Posterior vena cava (tissue), 2 donors: ENCODE measurements at regions not wholly inside any gene's neighbourhood (a gene's known extent, or its start where the extent isn't known, plus 50 kb on each side); places are given as distances from the start of the nearest gene placed in this dataset.
"Not testable (repeated sequence)": the region's sequence is repeated elsewhere in the genome, so short reads cannot be mapped to it uniquely, and the experiment has no call there.

Experiments used
- DNase-seq: peaks from one replicate; pipeline ENCODE4 v3.0.0-alpha.2; 2020; ENCODE audit warnings: low spot score
- intact Hi-C, 2 donors: fragments of 100-400 bp; cut with DNase I; formaldehyde crosslinking; loops; one replicate each; pipeline versions ENCODE4 v1.14.1 to v1.14.2; 2022 to 2023
- donor health status: DM: yes; HTN: yes; CAD: no.
- donor health status: DM: yes; HTN: yes; CAD: no.

GRCh38 chr4:114384629-114385028 lies 214.0 kb upstream of the UGT8 start:
- intact Hi-C loops, result no loop called here
- no peak for DNase-seq

GRCh38 chr4:114385195-114385985 lies 213.2 kb upstream of the UGT8 start:
- no peak for DNase-seq
- intact Hi-C loops, result no loop called here

GRCh38 chr4:114386637-114387233 lies 211.9 kb upstream of the UGT8 start:
- DNase-seq, result no peak
- intact Hi-C loops, result no loop called here

- DNase-seq, result no peak
- intact Hi-C loops, result no loop called here
Observed at GRCh38 chr4:114389070-114389685, 209.4 kb upstream of the UGT8 start.

DNA sequence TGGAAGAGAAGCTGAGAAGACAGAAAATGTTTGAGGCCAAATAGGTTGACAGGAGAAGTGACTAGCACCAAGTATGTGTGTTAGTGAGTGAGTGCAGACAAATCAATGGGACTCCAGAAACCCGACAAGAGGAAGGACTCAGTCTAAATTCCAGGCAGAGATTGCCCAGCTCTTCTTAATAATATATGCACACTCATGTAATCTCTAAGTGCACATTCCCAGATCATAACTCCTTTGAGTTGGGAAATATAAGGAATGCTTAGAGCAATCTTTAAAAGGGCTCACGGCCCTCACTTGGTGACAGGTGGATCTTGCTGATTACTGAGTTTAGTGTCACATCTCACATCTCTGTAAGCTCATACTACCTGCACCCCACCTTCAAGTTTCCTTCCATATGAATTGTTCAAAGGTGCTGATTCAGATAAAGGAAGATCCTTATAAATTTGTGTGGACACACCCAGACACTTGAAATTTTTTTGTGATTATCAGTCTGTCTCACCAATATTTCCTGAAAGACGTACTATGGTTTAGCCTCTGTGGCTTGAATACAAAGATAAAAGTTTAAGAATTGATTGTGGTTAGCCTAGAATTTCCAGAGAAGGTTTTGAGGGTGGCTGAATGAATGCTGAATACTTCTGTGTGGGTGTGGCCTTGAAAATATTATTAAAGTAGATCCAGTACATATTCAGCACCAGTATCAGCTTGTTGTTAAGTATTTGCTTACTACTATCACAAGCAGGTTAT lies 205.1 kb upstream of the UGT8 start:
- intact Hi-C loops, result no loop called here
- DNase-seq, result no peak

- intact Hi-C loops, result no loop called here
- no peak for DNase-seq
Observed at GRCh38 chr4:114396808-114397207, 201.8 kb upstream of the UGT8 start.

DNA sequence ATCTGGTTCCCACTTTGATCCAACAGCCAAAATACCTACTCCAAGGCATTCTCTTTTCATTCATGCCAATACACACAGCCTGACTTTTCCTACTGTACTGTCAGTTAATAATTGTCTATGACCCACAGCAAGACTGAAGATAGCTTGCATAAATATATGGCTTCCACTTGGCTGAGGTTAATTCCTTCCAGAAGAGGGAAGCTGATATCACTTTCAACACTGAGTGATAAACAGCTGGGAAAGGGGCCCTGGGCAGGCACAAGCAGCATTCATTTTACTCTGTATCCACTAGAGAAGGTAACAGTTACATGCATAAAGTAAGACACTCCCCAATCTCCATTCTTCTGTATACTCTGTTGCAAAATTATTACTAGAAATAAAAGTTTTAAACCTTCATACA lies 200.2 kb upstream of the UGT8 start:
- intact Hi-C loops, result no loop called here
- no peak for DNase-seq

DNA sequence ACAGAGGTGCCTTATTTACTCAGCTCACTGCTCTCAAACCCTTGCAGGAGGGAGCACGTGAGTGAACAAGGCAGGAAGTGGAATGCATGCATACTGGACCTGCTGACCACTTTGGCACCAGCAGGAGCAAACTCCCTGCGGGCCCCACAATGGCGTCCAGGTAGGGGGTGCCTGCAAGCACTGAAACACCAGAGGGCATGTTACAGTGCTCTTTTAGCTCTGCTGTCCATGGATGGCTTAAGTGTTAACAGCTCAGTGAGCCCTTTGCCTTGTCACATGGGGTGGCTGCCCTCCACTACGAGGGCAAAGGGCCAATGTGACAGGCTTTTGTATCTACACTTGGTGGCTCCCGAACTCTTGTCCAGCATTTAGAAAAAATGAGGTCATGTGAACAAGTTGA lies 199.5 kb upstream of the UGT8 start:
- DNase-seq, result no peak
- intact Hi-C loops, result no loop called here

GRCh38 chr4:114400531-114400930 lies 198.1 kb upstream of the UGT8 start:
- intact Hi-C loops, result no loop called here
- DNase-seq, result no peak

- DNase-seq, result no peak
- intact Hi-C loops, result no loop called here
Observed at GRCh38 chr4:114401483-114401882, 197.1 kb upstream of the UGT8 start.

DNA sequence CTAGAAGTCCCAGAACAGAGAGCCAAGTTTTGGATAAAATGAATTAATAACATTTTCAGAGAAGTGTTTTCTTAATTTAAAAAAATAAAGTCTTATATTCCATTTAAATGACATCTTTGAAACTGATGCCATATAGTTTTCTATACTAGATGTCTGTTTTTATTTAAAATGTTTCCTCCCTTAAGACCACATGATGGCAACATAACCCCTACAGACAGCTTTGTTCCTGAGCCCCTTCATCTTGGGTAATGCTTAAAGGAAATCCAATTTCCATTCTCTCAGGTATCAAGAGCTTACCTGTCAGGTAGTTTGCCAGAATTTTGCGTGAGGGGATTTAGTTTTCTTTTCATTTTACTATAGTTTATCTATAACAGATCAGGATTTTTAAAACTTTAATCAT lies 181.4 kb upstream of the UGT8 start:
- intact Hi-C loops, result no loop called here
- DNase-seq, result no peak

DNA sequence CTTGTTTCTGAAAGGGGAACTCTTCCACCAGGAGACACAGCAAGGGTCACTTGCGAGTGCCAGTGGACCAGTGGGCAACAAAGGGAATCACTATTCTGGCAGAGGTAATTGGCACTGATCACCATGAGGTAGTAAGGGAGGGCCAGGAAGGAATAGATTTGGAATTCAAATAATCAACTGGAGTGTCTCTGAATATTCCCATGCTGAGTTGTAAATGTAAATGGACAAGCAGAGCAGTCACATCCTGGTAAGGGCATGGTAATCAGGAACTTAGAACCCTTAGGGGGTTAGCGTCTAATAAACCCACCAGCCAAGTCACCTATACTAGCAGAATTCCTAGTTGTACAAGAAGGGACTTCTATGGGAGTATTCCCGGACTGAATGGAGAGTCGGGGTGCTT lies 178.5 kb upstream of the UGT8 start:
- no peak for DNase-seq
- intact Hi-C loops, result no loop called here

GRCh38 chr4:114423582-114423981 lies 175.0 kb upstream of the UGT8 start:
- intact Hi-C loops, result no loop called here
- no peak for DNase-seq

DNA sequence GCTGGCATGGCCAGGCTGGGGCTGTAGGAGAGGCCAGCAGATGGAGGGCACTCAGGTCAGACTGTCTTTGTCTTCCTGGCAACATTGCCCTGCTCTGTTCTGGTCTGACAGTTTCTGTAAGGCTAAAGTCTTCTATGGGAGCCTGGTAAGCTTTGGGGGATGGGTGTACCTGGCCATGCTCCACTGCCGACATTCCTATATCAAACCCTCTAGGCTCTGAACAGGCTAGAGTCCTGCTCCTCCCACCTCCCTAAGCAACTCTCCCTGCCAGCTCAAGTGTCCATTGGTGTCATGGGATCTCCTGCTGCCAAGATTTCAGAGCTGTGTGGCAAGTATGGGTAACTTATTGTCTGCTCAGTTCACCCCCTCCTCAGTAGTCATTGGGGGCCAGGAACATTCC lies 163.5 kb upstream of the UGT8 start:
- intact Hi-C loops, result no loop called here
- no peak for DNase-seq

- intact Hi-C loops, result no loop called here
Observed at GRCh38 chr4:114442856-114443255, 155.8 kb upstream of the UGT8 start.

DNA sequence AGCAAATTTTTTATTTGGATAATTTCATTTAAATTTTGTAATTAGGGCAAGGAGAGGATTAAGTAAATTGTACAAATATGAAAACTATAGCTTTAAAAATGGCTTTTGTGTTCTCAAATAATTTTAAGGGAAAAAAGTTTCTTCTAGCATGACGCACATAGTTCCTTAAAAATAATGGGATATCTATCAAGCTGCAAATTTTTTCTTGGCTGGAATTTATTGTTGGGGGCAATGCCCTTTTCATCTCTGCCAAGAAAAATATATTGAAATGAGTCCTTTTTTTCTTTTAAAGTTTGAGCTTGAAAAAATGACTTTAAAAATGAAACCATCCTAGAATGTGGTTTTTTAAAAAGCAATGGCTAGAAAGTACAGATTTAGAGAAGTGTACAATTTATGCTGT lies 154.4 kb upstream of the UGT8 start:
- intact Hi-C loops, result no loop called here
- DNase-seq, result no peak

More at GRCh38 chr4:114442856-114443255, 155.8 kb upstream of the UGT8 start:
- DNase-seq, result no peak

DNA sequence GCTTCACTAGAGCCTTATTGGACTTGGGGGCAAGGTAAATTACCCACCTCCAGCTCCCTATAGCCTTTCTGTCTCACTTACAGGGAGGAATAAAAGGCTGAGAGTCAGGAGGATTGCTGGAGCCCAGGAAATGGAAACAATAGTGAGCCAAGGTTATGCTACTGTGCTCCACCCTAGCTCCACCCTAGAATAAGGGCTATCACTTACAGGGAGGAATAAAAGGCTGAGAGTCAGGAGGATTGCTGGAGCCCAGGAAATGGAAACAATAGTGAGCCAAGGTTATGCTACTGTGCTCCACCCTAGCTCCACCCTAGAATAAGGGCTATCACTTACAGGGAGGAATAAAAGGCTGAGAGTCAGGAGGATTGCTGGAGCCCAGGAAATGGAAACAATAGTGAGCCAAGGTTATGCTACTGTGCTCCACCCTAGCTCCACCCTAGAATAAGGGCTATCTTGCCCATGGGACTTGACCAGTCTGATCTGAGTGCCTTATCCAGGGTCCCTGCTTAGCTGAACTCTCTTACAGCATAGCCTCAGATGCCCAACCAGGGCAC lies 150.6 kb upstream of the UGT8 start:
- intact Hi-C loops, DNase-seq: not testable (repeated sequence)

GRCh38 chr4:114458728-114459127 lies 139.9 kb upstream of the UGT8 start:
- DNase-seq, result no peak
- intact Hi-C loops, result no loop called here

DNA sequence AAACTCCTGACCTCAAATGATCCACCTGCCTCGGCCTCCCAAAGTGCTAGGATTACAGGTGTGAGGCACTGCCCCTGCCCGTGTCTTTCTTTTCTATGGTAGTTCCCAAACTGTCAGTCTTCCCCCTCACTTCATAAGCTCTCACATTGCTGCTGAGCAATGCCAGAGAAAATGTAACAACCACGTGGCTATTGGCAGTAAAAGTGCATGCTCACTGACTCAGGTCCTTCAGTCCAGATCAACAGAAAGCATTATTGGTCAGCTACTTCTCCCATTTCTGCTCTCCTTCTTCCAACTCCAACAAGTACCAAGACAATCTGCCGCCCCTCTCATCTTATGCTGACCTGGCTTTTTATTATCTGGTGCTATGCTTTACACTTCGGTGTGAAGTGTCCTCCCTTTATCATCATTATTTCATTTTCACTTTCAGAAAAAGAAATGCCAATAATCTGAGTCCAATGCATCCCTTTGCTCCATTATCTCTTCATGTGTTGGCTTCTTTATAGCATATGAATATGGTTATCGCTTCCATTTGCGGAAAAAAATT lies 133.8 kb upstream of the UGT8 start:
- no peak for DNase-seq
- intact Hi-C loops, result no loop called here

GRCh38 chr4:114465766-114466165 lies 132.8 kb upstream of the UGT8 start:
- intact Hi-C loops, result no loop called here
- no peak for DNase-seq
